ENCODE measurements at regions not wholly inside any gene's neighbourhood (a gene's known extent, or its start where the extent isn't known, plus 50 kb on each side); places are given as distances from the start of the nearest gene placed in this dataset.
A peak's percentile ranks its signal among the peaks of the same experiment; 100 is the strongest.
"Not testable (repeated sequence)": the region's sequence is repeated elsewhere in the genome, so short reads cannot be mapped to it uniquely, and the experiment has no call there.

GRCh38 chr14:106309423-106309822, 783.0 kb downstream of the TMEM121 start:
- no peak for ATAC-seq (ENCODE audit: low FRiP score)
- intact Hi-C loops (cut with DNase I) = no loop called here
- no peaks in the 10 kb centered on the region for H3K4me1 ChIP-seq (ENCODE audit: control insufficient read depth in 1 of 2, insufficient read depth in 2 of 2, low read length in 2 of 2)
- no peak overlapping the region for H3K27ac ChIP-seq (ENCODE audit: low read depth in 1 of 2, low read length in 2 of 2)
- WGBS, 2 donors = 83 to 85% methylated on average over 2 of the region's 2 CpGs
- H3K9me3 ChIP-seq (ENCODE audit: control insufficient read depth, low read length) = no peaks in the 10 kb centered on the region
- H3K36me3 ChIP-seq (ENCODE audit: control insufficient read depth in 1 of 2, insufficient read depth in 2 of 2, low read length in 1 of 2) = no peaks in the 10 kb centered on the region
- DNase-seq = no peak
- H3K27me3 ChIP-seq (ENCODE audit: control insufficient read depth in 1 of 2, insufficient read depth in 2 of 2, low read length in 1 of 2) = no peaks in the 10 kb centered on the region
- no peak overlapping the region for H3K4me3 ChIP-seq (ENCODE audit: low read length in 2 of 2)

- Histone ChIP-seq H3K4me3 (ENCODE audit: low read length in 2 of 2) (no peak overlapping the region), H3K27ac (ENCODE audit: low read depth in 1 of 2, low read length in 2 of 2) (no peak overlapping the region), H3K4me1 (ENCODE audit: control insufficient read depth in 1 of 2, insufficient read depth in 2 of 2, low read length in 2 of 2) (no peaks in the 10 kb centered on the region), H3K27me3 (ENCODE audit: control insufficient read depth in 1 of 2, insufficient read depth in 2 of 2, low read length in 1 of 2) (no peaks in the 10 kb centered on the region), H3K9me3 (ENCODE audit: control insufficient read depth, low read length) (no peaks in the 10 kb centered on the region), H3K36me3 (ENCODE audit: control insufficient read depth in 1 of 2, insufficient read depth in 2 of 2, low read length in 1 of 2) (no peaks in the 10 kb centered on the region)
- ATAC-seq (ENCODE audit: low FRiP score) (no peak), DNase-seq (no peak)
- 33 to 39% methylated on average over 4 of the region's 4 CpGs for WGBS, 2 donors
- intact Hi-C loops (cut with DNase I) = no loop called here
Observed at GRCh38 chr14:106315436-106315835, 789.1 kb downstream of the TMEM121 start.

- H3K9me3 ChIP-seq (ENCODE audit: control insufficient read depth, low read length) = no peaks in the 10 kb centered on the region
- H3K36me3 ChIP-seq (ENCODE audit: control insufficient read depth in 1 of 2, insufficient read depth in 2 of 2, low read length in 1 of 2) = no peaks in the 10 kb centered on the region
- no peaks in the 10 kb centered on the region for H3K4me1 ChIP-seq (ENCODE audit: control insufficient read depth in 1 of 2, insufficient read depth in 2 of 2, low read length in 2 of 2)
- no peaks in the 10 kb centered on the region for H3K27me3 ChIP-seq (ENCODE audit: control insufficient read depth in 1 of 2, insufficient read depth in 2 of 2, low read length in 1 of 2)
- DNase-seq = no peak
- ATAC-seq (ENCODE audit: low FRiP score) = no peak
- no peak overlapping the region for H3K4me3 ChIP-seq (ENCODE audit: low read length in 2 of 2)
- intact Hi-C loops (cut with DNase I) = no loop called here
- WGBS, 2 donors = 43 to 45% methylated on average over 5 of the region's 5 CpGs
- no peak overlapping the region for H3K27ac ChIP-seq (ENCODE audit: low read depth in 1 of 2, low read length in 2 of 2)
Observed at GRCh38 chr14:106317593-106317992, 791.2 kb downstream of the TMEM121 start.

- intact Hi-C loops (cut with DNase I) = no loop called here
- no peaks in the 10 kb centered on the region for H3K36me3 ChIP-seq (ENCODE audit: control insufficient read depth in 1 of 2, insufficient read depth in 2 of 2, low read length in 1 of 2)
- H3K27me3 ChIP-seq (ENCODE audit: control insufficient read depth in 1 of 2, insufficient read depth in 2 of 2, low read length in 1 of 2) = no peaks in the 10 kb centered on the region
- WGBS, 2 donors = 39 to 41% methylated on average over 3 of the region's 3 CpGs
- no peaks in the 10 kb centered on the region for H3K9me3 ChIP-seq (ENCODE audit: control insufficient read depth, low read length)
- DNase-seq (no peak), ATAC-seq (ENCODE audit: low FRiP score) (no peak)
- no peaks in the 10 kb centered on the region for H3K4me1 ChIP-seq (ENCODE audit: control insufficient read depth in 1 of 2, insufficient read depth in 2 of 2, low read length in 2 of 2)
- H3K4me3 ChIP-seq (ENCODE audit: low read length in 2 of 2) = no peak overlapping the region
- no peak overlapping the region for H3K27ac ChIP-seq (ENCODE audit: low read depth in 1 of 2, low read length in 2 of 2)
Observed at GRCh38 chr14:106318700-106319099, 792.3 kb downstream of the TMEM121 start.

- H3K36me3 ChIP-seq (ENCODE audit: control insufficient read depth in 1 of 2, insufficient read depth in 2 of 2, low read length in 1 of 2); intact Hi-C loops (cut with DNase I); DNase-seq; H3K4me3 ChIP-seq (ENCODE audit: low read length in 2 of 2); ATAC-seq (ENCODE audit: low FRiP score); H3K4me1 ChIP-seq (ENCODE audit: control insufficient read depth in 1 of 2, insufficient read depth in 2 of 2, low read length in 2 of 2); H3K27ac ChIP-seq (ENCODE audit: low read depth in 1 of 2, low read length in 2 of 2); H3K27me3 ChIP-seq (ENCODE audit: control insufficient read depth in 1 of 2, insufficient read depth in 2 of 2, low read length in 1 of 2); H3K9me3 ChIP-seq (ENCODE audit: control insufficient read depth, low read length): not testable (repeated sequence)
- 72 to 75% methylated on average over 17 of the region's 17 CpGs for WGBS, 2 donors
Observed at GRCh38 chr14:106323970-106324369, 797.6 kb downstream of the TMEM121 start.

GRCh38 chr14:106327234-106327633, 800.9 kb downstream of the TMEM121 start:
- Histone ChIP-seq H3K27me3 (ENCODE audit: control insufficient read depth in 1 of 2, insufficient read depth in 2 of 2, low read length in 1 of 2) (no peaks in the 10 kb centered on the region), H3K4me3 (ENCODE audit: low read length in 2 of 2) (no peak overlapping the region), H3K27ac (ENCODE audit: low read depth in 1 of 2, low read length in 2 of 2) (no peak overlapping the region), H3K36me3 (ENCODE audit: control insufficient read depth in 1 of 2, insufficient read depth in 2 of 2, low read length in 1 of 2) (no peaks in the 10 kb centered on the region), H3K4me1 (ENCODE audit: control insufficient read depth in 1 of 2, insufficient read depth in 2 of 2, low read length in 2 of 2) (no peaks in the 10 kb centered on the region), H3K9me3 (ENCODE audit: control insufficient read depth, low read length) (no peaks in the 10 kb centered on the region)
- no peak for DNase-seq
- 59 to 62% methylated on average over 3 of the region's 3 CpGs for WGBS, 2 donors
- no peak for ATAC-seq (ENCODE audit: low FRiP score)
- intact Hi-C loops (cut with DNase I) = no loop called here

GRCh38 chr14:106327702-106328353, 801.4 kb downstream of the TMEM121 start:
- peak; percentile 40 for ATAC-seq (ENCODE audit: low FRiP score)
- H3K27me3 ChIP-seq (ENCODE audit: control insufficient read depth in 1 of 2, insufficient read depth in 2 of 2, low read length in 1 of 2); H3K4me3 ChIP-seq (ENCODE audit: low read length in 2 of 2); H3K27ac ChIP-seq (ENCODE audit: low read depth in 1 of 2, low read length in 2 of 2); intact Hi-C loops (cut with DNase I); DNase-seq; H3K36me3 ChIP-seq (ENCODE audit: control insufficient read depth in 1 of 2, insufficient read depth in 2 of 2, low read length in 1 of 2); H3K9me3 ChIP-seq (ENCODE audit: control insufficient read depth, low read length); H3K4me1 ChIP-seq (ENCODE audit: control insufficient read depth in 1 of 2, insufficient read depth in 2 of 2, low read length in 2 of 2): not testable (repeated sequence)
- 65 to 69% methylated on average over 4 of the region's 4 CpGs for WGBS, 2 donors

GRCh38 chr14:106329243-106329642, 802.9 kb downstream of the TMEM121 start:
- H3K36me3 ChIP-seq (ENCODE audit: control insufficient read depth in 1 of 2, insufficient read depth in 2 of 2, low read length in 1 of 2); H3K27me3 ChIP-seq (ENCODE audit: control insufficient read depth in 1 of 2, insufficient read depth in 2 of 2, low read length in 1 of 2); ATAC-seq (ENCODE audit: low FRiP score); DNase-seq; H3K4me1 ChIP-seq (ENCODE audit: control insufficient read depth in 1 of 2, insufficient read depth in 2 of 2, low read length in 2 of 2); H3K4me3 ChIP-seq (ENCODE audit: low read length in 2 of 2); H3K27ac ChIP-seq (ENCODE audit: low read depth in 1 of 2, low read length in 2 of 2); intact Hi-C loops (cut with DNase I); H3K9me3 ChIP-seq (ENCODE audit: control insufficient read depth, low read length): not testable (repeated sequence)
- WGBS, 2 donors = 47 to 51% methylated on average over 4 of the region's 4 CpGs

GRCh38 chr14:106329987-106330774, 803.8 kb downstream of the TMEM121 start:
- not testable (repeated sequence) for H3K36me3 ChIP-seq (ENCODE audit: control insufficient read depth in 1 of 2, insufficient read depth in 2 of 2, low read length in 1 of 2); H3K27me3 ChIP-seq (ENCODE audit: control insufficient read depth in 1 of 2, insufficient read depth in 2 of 2, low read length in 1 of 2); H3K4me3 ChIP-seq (ENCODE audit: low read length in 2 of 2)

More at GRCh38 chr14:106329987-106330774, 803.8 kb downstream of the TMEM121 start:
- H3K27ac ChIP-seq (ENCODE audit: low read depth in 1 of 2, low read length in 2 of 2); ATAC-seq (ENCODE audit: low FRiP score); H3K4me1 ChIP-seq (ENCODE audit: control insufficient read depth in 1 of 2, insufficient read depth in 2 of 2, low read length in 2 of 2); H3K9me3 ChIP-seq (ENCODE audit: control insufficient read depth, low read length); intact Hi-C loops (cut with DNase I); DNase-seq: not testable (repeated sequence)
- WGBS, 2 donors = 45 to 49% methylated on average over 5 of the region's 8 CpGs
